DND-41 (cell line): ENCODE measurements at regions not wholly inside any gene's neighbourhood (a gene's known extent, or its start where the extent isn't known, plus 50 kb on each side); places are given as distances from the start of the nearest gene placed in this dataset.

Experiments
- CTCF ChIP-seq: IDR thresholded peaks from 2 replicates; pipeline ENCODE4 v1.5.1; 2012; ENCODE audit warnings: borderline replicate concordance, low read length, moderate library complexity, mild to moderate bottlenecking; ENCODE audit not compliant: poor library complexity, severe bottlenecking; ENCODE audit errors: extremely low read depth
- EZH2 ChIP-seq: IDR thresholded peaks from 3 replicates; pipeline ENCODE4 v1.6.1; 2012; ENCODE audit warnings: borderline replicate concordance, low read depth, mild to moderate bottlenecking, moderate library complexity, low read length, inconsistent platforms; ENCODE audit not compliant: severe bottlenecking

- no peak for TF ChIP-seq CTCF
- no peak for TF ChIP-seq EZH2
Measured at GRCh38 chr4:33886356-33886755, 2358.0 kb downstream of the ARAP2 start.
